ENCODE measurements at regions not wholly inside any gene's neighbourhood (a gene's known extent, or its start where the extent isn't known, plus 50 kb on each side); places are given as distances from the start of the nearest gene placed in this dataset.

DNA sequence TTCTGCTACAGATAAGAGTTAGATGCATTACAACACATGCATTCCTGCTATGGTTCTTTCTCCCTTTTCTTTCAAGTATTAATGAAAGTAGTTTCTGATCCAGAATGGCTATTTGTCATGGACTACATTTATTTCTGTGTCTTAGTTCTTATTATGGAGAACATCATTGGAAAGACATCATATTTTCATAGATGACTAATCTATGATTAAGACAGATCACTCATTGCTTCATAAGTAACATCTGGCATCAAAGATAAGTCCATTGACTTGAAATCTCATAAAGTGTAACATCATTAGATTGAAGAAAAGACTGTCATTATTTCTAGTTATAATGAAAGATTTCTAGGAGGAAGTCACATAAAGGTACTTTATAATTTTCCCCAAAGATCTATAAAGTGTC lies 366.7 kb downstream of the NSUN3 start:
- Histone ChIP-seq H3K4me1 (no peaks in the 10 kb centered on the region), H3K4me3 (no peak overlapping the region), H3K27ac (no peak overlapping the region), H3K36me3 (no peaks in the 10 kb centered on the region), H3K9me3 (replicated peaks) (no peaks in the 10 kb centered on the region), H3K27me3 (no peaks in the 10 kb centered on the region)
- no peak for DNase-seq

DNA sequence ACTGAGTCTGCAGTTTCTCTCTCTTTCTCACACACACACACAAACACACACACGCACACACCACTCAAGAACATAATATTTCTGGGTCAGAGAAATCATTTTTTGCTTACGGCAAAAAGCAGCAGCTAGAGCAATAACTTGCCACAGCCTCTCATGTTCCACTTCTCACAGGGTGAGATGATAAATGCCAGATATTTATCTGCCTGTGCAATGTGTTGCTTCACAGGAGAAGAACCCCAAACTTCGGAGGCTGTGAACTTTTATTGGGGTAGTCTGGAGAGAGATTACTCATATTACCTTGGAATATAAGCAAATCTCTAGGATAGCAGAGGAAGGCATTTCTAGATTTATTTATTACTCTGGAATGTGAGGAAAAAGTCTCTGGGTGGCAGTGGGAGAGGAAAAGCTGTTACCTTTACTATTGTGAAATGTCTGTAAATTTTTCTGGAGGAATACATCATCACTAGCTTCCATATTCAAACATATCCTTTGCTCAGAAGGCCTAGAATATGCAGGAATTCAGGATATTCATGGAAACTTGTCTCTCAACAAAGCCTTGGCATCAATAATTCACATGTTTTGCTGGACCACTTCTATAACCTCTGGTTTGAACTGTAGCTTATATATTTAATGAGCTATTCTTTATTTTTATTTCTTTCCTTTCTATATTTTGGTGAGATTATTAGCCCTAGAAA lies 369.2 kb downstream of the NSUN3 start:
- no peaks in the 10 kb centered on the region for H3K4me1 ChIP-seq
- H3K36me3 ChIP-seq: no peaks in the 10 kb centered on the region
- no peak for DNase-seq
- H3K27ac ChIP-seq: no peak overlapping the region
- no peaks in the 10 kb centered on the region for H3K9me3 ChIP-seq (replicated peaks)
- no peaks in the 10 kb centered on the region for H3K27me3 ChIP-seq
- H3K4me3 ChIP-seq: no peak overlapping the region

DNA sequence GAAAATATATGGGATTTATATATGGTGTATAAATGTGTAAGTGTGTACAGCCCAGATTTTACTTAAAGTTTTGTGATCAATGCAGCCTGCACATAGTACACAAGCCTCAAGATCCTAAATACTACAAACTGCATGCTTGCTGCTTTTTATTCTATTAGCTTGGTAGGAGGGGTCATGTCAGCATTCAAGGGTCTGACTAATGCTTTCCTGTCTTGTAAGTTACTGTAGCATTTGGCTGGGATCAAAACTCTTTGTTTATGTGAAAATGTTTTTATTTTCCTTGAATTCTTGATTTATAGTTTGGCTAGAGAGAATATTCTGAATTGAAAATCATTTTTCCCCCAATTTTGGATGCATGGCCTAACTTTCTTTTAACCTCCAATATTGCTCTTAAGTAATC lies 370.9 kb downstream of the NSUN3 start:
- no peaks in the 10 kb centered on the region for H3K9me3 ChIP-seq (replicated peaks)
- no peak for DNase-seq
- H3K27ac ChIP-seq: no peak overlapping the region
- no peaks in the 10 kb centered on the region for H3K36me3 ChIP-seq
- H3K4me1 ChIP-seq: no peaks in the 10 kb centered on the region
- no peaks in the 10 kb centered on the region for H3K27me3 ChIP-seq
- H3K4me3 ChIP-seq: no peak overlapping the region

DNA sequence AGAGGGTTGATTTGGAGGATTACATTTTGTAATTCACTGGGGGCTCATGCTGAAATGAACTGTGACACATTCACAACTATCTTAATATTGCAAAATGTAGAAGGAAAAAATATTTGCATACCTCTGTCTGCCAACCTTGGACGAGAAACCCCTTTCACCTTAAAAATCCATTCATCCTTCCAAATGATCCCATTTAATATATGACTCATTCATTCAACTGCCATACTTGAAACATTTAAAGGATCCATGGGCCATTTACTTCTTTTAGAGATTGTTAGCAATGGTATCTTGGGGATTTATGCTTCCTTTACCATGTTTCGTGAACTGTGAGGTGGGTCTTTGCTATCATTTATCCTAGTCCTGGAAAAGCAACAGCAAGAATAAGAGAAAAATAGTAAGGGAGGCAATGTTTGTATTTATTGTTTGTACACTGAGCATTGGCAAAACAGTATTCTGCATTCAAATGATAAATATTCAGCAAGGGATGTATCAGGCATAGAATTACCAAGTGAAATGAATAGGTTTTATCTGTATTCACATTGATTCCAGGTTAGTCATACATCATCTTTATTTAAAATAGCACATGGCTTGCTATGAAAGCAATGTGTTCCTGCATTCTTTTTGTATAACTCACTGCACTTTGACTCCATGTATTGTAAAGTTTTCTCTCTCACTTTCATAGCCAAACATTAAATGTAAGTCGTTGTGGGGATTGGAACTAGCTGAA lies 378.1 kb downstream of the NSUN3 start:
- Histone ChIP-seq H3K4me1 (peaks cover 8% of the 10 kb centered on the region), H3K4me3 (no peak overlapping the region), H3K9me3 (replicated peaks) (no peaks in the 10 kb centered on the region), H3K27me3 (no peaks in the 10 kb centered on the region), H3K36me3 (no peaks in the 10 kb centered on the region), H3K27ac (peak overlapping the region; percentile 11; the same call in 1 of the 2 replicates)
- DNase-seq: no peak

DNA sequence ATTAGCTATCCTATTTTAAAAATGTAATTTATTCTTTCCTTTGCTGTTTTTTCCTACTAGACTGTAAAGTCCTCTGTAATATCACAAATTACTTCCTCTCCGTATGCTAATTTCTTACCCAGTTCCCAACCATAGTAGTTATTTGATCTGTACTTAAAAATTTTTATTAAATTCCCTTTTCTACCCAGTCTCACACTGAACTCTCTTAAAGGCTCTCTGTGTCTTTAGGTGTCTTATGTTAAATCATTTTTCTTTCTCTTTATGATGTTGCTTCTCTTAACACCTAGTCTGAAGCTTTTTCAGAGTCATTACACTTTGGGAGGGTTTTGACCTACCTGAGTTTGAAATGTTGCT lies 378.6 kb downstream of the NSUN3 start:
- Histone ChIP-seq H3K4me1 (peaks cover 8% of the 10 kb centered on the region), H3K9me3 (replicated peaks) (no peaks in the 10 kb centered on the region), H3K36me3 (no peaks in the 10 kb centered on the region), H3K27ac (peak overlapping the region; percentile 11; the same call in 1 of the 2 replicates), H3K27me3 (no peaks in the 10 kb centered on the region), H3K4me3 (no peak overlapping the region)
- DNase-seq: no peak

DNA sequence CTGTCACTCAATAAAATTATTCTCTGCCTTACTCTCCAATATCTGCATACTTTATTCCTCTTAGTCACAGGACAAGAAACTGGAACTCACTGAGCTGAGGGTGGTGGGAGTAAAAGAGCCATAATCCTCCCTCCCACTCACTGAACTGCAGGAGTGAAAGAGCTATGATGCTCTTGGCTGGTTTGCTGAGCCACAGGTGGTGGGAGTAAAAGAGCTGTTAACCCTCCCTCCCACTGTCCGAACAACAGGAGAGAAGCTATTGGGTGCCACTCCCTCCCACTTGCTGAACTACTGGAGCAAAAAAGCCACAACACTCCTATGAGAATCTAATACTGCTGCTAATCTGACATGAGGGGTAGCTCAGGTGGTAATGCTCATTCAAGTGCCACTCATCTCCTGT lies 391.0 kb downstream of the NSUN3 start:
- no peaks in the 10 kb centered on the region for H3K36me3 ChIP-seq
- no peak for DNase-seq
- H3K4me1 ChIP-seq: peaks cover 15% of the 10 kb centered on the region
- H3K9me3 ChIP-seq (replicated peaks): no peaks in the 10 kb centered on the region
- H3K27ac ChIP-seq: no peak overlapping the region
- H3K4me3 ChIP-seq: no peak overlapping the region
- H3K27me3 ChIP-seq: no peaks in the 10 kb centered on the region

DNA sequence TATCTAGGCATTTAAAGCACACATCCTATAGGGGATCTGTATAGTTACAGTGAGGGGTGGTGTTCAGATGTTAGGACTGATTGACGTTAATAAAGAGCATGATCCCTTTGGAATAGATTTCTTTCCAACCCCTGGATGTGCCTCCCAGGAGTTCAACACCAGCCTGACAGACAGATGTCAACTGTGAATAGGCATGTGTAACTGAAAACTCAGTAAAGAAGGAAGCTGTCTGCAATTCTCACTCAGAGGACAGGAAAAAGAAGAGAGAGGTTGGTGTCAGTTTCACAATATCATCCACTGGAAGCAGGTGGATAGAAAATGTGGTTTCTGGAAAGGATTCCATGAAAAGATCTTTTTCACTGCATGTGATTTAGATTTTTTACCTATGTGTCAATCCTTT lies 396.3 kb downstream of the NSUN3 start:
- Histone ChIP-seq H3K36me3 (no peaks in the 10 kb centered on the region), H3K27me3 (no peaks in the 10 kb centered on the region)

DNA sequence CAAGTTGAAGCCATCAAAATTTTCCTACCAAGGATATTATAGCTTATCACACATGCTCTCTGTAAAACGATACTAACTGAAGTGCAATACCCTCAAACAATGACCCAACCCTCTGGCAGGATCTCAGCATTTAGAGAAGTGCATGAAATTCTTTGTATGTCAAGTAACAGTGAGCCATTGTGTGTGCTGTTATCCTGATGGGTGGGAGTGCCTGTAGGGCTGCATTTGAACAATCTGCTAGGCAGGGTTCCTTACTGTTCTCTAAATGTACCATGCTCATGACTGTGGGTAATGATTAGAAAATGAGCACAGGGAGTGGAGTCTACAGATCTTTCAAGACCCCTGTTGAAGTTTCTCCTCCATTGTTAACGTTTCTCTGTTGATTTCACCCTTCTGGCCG lies 398.1 kb downstream of the NSUN3 start:
- Histone ChIP-seq H3K9me3 (replicated peaks) (no peaks in the 10 kb centered on the region), H3K27me3 (no peaks in the 10 kb centered on the region), H3K27ac (0 out of 2 replicates have a peak overlapping the region, but pooled peaks have one; percentile 14), H3K36me3 (no peaks in the 10 kb centered on the region), H3K4me1 (no peaks in the 10 kb centered on the region; the same call in 1 of the 2 replicates), H3K4me3 (no peak overlapping the region)
- DNase-seq: peak; percentile 38 to 68

More for the DNA sequence above, 396.3 kb downstream of the NSUN3 start:
- DNase-seq: peak in 1 of 2 experiments; percentile 18
- Histone ChIP-seq H3K27ac (no peak overlapping the region), H3K9me3 (replicated peaks) (no peaks in the 10 kb centered on the region), H3K4me3 (no peak overlapping the region), H3K4me1 (no peaks in the 10 kb centered on the region; the same call in 1 of the 2 replicates)

DNA sequence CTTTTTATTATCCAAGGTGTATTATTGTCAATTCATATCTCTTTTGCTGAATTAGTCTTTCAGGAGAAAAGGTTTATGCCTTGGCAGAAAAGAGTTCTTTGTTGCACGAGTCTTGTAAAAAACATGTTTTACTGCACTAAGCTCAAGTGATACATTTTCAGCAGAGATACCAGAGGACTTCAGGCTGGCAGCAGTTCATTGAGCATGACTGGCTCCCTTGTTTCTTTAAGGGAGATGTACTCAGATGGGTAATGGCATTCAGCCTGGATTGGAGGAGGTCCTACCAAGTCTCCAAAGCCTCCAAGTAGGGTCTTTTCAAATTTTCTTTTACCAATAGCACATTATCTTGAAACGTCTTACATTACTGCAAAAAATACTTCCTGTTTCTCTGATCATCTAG lies 400.1 kb downstream of the NSUN3 start:
- Histone ChIP-seq H3K4me3 (no peak overlapping the region), H3K27ac (no peak overlapping the region), H3K36me3 (no peaks in the 10 kb centered on the region), H3K4me1 (peaks cover 1% of the 10 kb centered on the region), H3K27me3 (no peaks in the 10 kb centered on the region), H3K9me3 (replicated peaks) (no peaks in the 10 kb centered on the region)
- no peak for DNase-seq

DNA sequence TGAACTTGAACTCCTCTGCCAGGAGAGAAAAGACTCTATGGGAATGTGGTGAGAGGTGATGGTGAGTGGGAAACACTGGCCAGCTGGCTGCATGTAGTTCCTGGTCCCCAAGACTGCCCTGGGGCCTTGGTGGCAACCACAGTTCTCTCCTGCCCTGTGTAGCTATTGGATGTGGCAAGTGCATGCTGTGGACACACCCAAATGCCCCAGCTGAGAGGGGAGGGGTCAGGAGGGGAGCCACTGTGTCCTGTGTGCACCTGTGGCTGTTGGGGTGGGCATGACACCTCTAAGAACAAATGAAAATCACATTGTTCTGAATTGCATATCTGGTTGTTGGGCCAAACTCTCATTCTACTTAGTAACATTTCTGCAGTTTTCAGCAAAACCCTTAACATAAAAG lies 409.6 kb downstream of the NSUN3 start:
- H3K4me3 ChIP-seq: no peak overlapping the region
- DNase-seq: no peak
- H3K4me1 ChIP-seq: peaks cover 10% of the 10 kb centered on the region; the same call in 1 of the 2 replicates
- H3K9me3 ChIP-seq (replicated peaks): peaks cover 7% of the 10 kb centered on the region
- no peaks in the 10 kb centered on the region for H3K36me3 ChIP-seq
- no peak overlapping the region for H3K27ac ChIP-seq
- no peaks in the 10 kb centered on the region for H3K27me3 ChIP-seq

DNA sequence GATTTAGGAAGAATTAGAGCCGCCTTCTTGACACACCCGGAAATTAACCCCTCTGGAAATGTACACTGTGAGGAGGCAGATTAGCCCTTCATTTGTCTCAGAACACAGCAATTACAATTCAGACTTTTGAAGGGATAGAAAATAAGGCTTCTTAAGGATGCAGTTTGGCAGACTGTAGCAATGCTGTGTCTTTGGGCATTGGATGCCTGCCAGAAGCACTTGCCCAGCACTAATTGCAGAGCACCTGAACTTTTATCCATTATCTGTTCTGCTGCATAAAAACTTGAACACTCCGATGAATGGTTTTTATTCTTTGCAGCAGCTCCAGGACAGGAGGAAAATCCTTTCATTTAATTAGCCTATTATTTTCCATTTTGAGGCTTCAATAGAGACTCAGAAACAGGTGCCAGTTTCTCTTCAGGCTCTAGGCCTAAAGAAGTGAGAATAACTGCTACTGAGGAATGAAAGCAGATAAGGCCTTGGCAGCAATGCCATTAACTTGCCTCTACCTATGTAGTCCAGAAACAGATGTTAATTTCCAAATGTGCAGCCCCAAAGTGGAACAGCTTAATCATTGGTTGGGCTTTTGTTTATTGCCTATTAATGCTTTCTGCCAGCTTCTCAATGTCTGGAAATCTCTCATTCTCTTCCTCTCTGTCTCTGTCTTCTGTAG lies 418.5 kb downstream of the NSUN3 start:
- Histone ChIP-seq H3K27ac (no peak overlapping the region), H3K36me3 (no peaks in the 10 kb centered on the region), H3K27me3 (no peaks in the 10 kb centered on the region), H3K9me3 (replicated peaks) (peaks cover 1% of the 10 kb centered on the region), H3K4me1 (no peaks in the 10 kb centered on the region), H3K4me3 (no peak overlapping the region)
- no peak for DNase-seq

DNA sequence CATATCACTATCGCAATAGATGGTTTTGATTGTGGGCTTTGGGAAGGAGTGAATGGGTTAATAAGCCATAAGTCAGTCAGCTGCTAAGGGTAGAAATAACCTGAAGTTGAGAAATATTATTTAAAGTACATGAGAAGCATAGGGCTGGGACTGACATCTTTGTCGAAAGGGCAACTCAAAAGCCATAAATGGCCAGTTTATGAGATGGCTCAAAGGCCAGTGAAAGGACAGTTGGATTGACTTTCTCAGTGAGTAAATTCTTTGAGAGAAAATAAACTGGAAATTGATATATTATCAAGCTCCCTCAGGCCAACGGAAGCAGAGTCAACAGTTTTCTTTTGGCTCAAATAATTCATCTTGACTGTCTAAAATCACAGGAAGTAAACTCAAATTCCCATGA lies 419.8 kb downstream of the NSUN3 start:
- H3K4me3 ChIP-seq: no peak overlapping the region
- no peaks in the 10 kb centered on the region for H3K9me3 ChIP-seq (replicated peaks)
- no peak overlapping the region for H3K27ac ChIP-seq
- DNase-seq: no peak
- H3K27me3 ChIP-seq: no peaks in the 10 kb centered on the region
- H3K36me3 ChIP-seq: no peaks in the 10 kb centered on the region
- H3K4me1 ChIP-seq: no peaks in the 10 kb centered on the region

DNA sequence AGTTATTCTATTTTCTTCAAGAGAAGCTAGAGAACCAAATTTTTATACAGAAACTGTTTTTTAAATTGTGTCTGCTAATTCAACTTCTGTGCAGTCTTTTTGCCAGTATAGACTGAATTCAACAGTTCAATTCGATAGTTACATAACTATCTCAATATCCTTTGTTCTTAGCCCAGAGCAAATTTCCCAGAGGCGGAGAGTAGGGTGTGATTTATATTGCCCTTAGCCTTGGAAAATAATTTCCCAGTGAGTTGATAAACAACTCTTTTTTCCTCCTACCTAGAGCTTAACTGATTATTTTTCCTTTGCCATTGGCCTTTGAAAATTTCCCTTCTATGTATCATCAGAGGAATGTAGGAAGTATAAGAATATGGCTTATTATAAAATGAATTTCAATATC lies 420.5 kb downstream of the NSUN3 start:
- H3K36me3 ChIP-seq: no peaks in the 10 kb centered on the region
- no peak overlapping the region for H3K27ac ChIP-seq
- H3K4me1 ChIP-seq: no peaks in the 10 kb centered on the region
- no peak for DNase-seq
- no peaks in the 10 kb centered on the region for H3K27me3 ChIP-seq
- no peaks in the 10 kb centered on the region for H3K9me3 ChIP-seq (replicated peaks)
- H3K4me3 ChIP-seq: no peak overlapping the region

DNA sequence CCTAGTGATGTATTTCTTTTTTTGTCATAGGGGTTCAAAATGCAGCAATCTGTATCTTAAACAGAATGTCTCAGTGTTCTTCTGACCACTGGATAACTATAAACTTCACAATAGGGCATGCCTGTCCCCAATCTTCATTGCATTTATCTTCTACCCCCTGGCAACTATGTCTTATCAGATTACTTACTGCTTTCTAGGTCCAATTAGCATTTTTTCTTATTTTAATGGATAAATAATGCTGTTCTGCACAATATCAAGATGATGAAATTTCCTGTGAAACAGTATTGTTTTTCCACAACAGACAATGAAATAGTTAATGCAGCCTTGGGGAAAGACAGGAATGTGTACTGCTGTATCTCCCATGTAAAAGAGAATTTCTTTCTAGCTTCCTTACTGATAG lies 432.1 kb downstream of the NSUN3 start:
- no peak overlapping the region for H3K4me3 ChIP-seq
- H3K27ac ChIP-seq: no peak overlapping the region
- no peak for DNase-seq
- H3K27me3 ChIP-seq: no peaks in the 10 kb centered on the region
- H3K9me3 ChIP-seq (replicated peaks): no peaks in the 10 kb centered on the region
- H3K36me3 ChIP-seq: no peaks in the 10 kb centered on the region
- peaks cover 6% of the 10 kb centered on the region for H3K4me1 ChIP-seq

DNA sequence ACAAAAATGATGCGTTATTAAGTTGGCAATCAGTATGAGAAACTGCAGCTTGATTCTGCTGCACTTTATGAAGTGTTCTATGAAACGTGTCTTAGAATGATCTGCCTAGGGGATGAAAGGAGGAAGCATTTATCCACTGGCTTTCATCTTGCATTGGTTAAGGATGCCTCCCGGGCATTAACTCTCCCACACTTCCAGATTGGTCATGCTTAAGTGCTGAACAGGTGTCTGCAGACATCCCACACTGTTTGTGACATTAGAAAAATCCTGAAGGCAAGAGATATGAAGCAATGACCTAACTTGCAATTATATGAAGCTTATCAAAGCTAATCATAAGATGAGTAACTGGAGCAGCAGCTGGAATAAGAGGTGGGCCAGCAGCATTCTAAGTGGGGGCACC lies 437.3 kb downstream of the NSUN3 start:
- Histone ChIP-seq H3K9me3 (replicated peaks) (peaks cover 12% of the 10 kb centered on the region; the same call in 1 of the 2 replicates), H3K27ac (peak overlapping the region; percentile 86), H3K4me3 (peak overlapping the region; percentile 18), H3K4me1 (peaks cover 19% of the 10 kb centered on the region), H3K36me3 (no peaks in the 10 kb centered on the region), H3K27me3 (no peaks in the 10 kb centered on the region)
- peak; percentile 88 to 97 for DNase-seq

Measured in SJCRH30 (cell line).